Lung (tissue), 11 donors: ENCODE measurements at regions not wholly inside any gene's neighbourhood (a gene's known extent, or its start where the extent isn't known, plus 50 kb on each side); places are given as distances from the start of the nearest gene placed in this dataset.
A peak's percentile ranks its signal among the peaks of the same experiment; 100 is the strongest.

ENCODE experiments used
- ATAC-seq: fragments of 200-7000 bp; cut with Tn5 transposase; one replicate; pipeline ENCODE4 v1.9.1; 2020; ENCODE audit warnings: moderate number of reproducible peaks; ENCODE audit not compliant: insufficient read depth, low FRiP score
- DNase-seq, 3 donors: peaks; one replicate each; pipeline ENCODE4 v3.0.0-alpha.2; 2013 to 2017
- H3K27ac ChIP-seq, 2 donors: one replicate each; pipeline ENCODE4 v1.5.1; 2013; ENCODE audit warnings: mild to moderate bottlenecking in 2 of 2, moderate library complexity in 2 of 2, control low read depth in 1 of 2, inconsistent platforms in 1 of 2, low read depth in 1 of 2, low read length in 1 of 2
- H3K27me3 ChIP-seq, 3 donors: one replicate each; pipeline ENCODE4 v1.5.1; 2013; ENCODE audit warnings: low read length in 2 of 3; ENCODE audit not compliant: control insufficient read depth in 3 of 3, insufficient read depth in 3 of 3
- H3K36me3 ChIP-seq, 4 donors: one replicate each; pipeline ENCODE4 v1.5.1; 2013; ENCODE audit warnings: low read length in 4 of 4, mild to moderate bottlenecking in 1 of 4, moderate library complexity in 1 of 4; ENCODE audit not compliant: control insufficient read depth in 4 of 4, insufficient read depth in 4 of 4
- H3K4me1 ChIP-seq, 5 donors: one replicate each; pipeline ENCODE4 v1.5.1; 2013; ENCODE audit warnings: low read length in 5 of 5, mild to moderate bottlenecking in 2 of 5, moderate library complexity in 1 of 5; ENCODE audit not compliant: control insufficient read depth in 5 of 5, insufficient read depth in 5 of 5
- H3K4me3 ChIP-seq: one replicate; pipeline ENCODE4 v1.5.1; 2013; ENCODE audit warnings: mild to moderate bottlenecking, control low read depth, moderate library complexity
- H3K9ac ChIP-seq, 2 donors: one replicate each; pipeline ENCODE4 v1.5.1; 2013; ENCODE audit warnings: low read length in 2 of 2, control low read depth in 1 of 2; ENCODE audit not compliant: insufficient read depth in 1 of 2
- H3K9me3 ChIP-seq, 4 donors: one replicate each; pipeline ENCODE4 v1.5.1; 2013; ENCODE audit warnings: low read length in 3 of 4, mild to moderate bottlenecking in 1 of 4, moderate library complexity in 1 of 4; ENCODE audit not compliant: control insufficient read depth in 4 of 4, insufficient read depth in 3 of 4
- WGBS, 2 donors: extraction: QIAGEN DNeasy Blood & Tissue Kit; methylation state at CpG; one replicate each; pipeline ENCODE4 v1.1.7; 2013; 5-methylcytosine and 5-hydroxymethylcytosine counted together
- TF ChIP-seq, protein P1 (sequence below): IDR thresholded peaks from 2 replicates; pipeline ENCODE4 v1.5.1; 2012; ENCODE audit warnings: mild to moderate bottlenecking; ENCODE audit errors: control extremely low read depth, extremely low read depth
- donor health status: control.
- donor health status: control.
- donor health status: Bipolar disorder and iron deficiency.
- donor health status: healthy.
- donor health status: DM: yes; HTN: yes; CAD: no.

DNA sequence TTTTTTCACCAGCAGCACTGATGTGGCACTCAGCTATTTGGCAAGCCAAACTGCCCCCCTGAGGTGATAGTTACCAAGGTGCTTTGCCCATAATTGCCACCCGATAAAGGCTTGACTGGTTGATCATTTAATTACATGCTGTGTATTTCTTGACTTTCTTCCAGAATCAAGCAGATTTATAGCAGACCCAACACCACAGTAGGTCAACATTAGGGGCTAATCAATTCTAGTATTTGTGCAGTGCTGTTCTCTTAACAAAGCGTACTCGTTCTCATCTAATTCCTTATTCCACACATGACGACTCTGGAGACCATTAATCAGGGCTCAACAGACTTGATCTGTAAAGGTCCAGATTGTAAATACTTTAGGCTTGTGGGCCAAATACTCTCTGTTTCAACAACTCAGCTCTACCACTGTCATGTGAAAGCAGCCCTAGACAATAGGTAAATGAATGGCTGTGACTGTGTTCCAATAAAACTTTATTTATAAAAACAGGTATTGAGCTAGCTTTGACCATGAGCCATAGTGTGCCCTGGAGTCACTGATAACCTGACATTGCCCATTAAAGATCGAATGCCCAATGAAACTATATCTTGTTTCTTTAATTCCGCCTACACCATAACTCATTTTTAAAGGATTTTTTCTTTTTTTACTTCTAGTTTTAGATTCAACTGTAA lies 119.1 kb upstream of the TMC3 start:
- Histone ChIP-seq H3K9me3 (peaks cover 0 to 5% (median 0%) of the 10 kb centered on the region in 4 donors), H3K27ac (no peak overlapping the region), H3K4me3 (no peak overlapping the region), H3K4me1 (peaks cover 0 to 11% (median 2%) of the 10 kb centered on the region in 5 donors), H3K9ac (no peak overlapping the region), H3K36me3 (no peaks in the 10 kb centered on the region), H3K27me3 (peaks cover 0 to 4% (median 0%) of the 10 kb centered on the region in 3 donors)
- TF ChIP-seq, protein P1, sequence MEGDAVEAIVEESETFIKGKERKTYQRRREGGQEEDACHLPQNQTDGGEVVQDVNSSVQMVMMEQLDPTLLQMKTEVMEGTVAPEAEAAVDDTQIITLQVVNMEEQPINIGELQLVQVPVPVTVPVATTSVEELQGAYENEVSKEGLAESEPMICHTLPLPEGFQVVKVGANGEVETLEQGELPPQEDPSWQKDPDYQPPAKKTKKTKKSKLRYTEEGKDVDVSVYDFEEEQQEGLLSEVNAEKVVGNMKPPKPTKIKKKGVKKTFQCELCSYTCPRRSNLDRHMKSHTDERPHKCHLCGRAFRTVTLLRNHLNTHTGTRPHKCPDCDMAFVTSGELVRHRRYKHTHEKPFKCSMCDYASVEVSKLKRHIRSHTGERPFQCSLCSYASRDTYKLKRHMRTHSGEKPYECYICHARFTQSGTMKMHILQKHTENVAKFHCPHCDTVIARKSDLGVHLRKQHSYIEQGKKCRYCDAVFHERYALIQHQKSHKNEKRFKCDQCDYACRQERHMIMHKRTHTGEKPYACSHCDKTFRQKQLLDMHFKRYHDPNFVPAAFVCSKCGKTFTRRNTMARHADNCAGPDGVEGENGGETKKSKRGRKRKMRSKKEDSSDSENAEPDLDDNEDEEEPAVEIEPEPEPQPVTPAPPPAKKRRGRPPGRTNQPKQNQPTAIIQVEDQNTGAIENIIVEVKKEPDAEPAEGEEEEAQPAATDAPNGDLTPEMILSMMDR = no peak
- ATAC-seq (no peak), DNase-seq (no peak)
- 91 to 94% methylated on average over 6 of the region's 6 CpGs for WGBS, 2 donors

DNA sequence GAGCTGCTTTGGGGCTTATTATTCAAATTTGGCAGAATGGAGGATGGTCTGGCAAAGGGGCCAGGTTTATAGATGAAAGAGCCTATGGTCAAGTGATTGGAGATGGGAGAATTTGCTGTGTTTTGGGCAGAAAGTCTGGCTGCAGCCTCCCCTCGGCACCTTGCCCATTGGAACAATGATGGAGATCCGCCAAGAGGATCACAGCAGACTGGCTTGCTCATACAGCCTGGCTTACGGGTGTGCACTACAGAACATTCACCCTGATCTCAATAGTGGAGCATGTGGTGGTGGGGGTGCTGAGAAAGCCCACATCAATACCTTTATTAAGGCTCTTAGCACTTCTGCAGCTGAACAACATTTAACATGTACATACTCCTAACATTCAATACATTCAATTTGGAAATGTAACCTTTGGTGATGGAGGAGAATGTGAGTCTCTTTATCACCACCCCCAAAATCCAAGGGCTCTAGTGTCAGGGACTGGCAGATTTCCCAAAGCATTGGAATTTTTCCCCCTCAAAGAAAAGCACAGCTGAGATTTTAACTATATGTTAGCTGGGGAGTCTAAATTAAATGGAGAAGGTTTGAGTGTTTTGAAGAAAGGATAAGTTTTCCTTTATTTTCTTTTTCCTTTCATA lies 118.4 kb upstream of the TMC3 start:
- ATAC-seq (no peak), DNase-seq (peak; percentile 48 to 64 (median 60))
- TF ChIP-seq, protein P1 = no peak
- peaks cover 0 to 4% (median 0%) of the 10 kb centered on the region in 3 donors for H3K27me3 ChIP-seq
- no peak overlapping the region for H3K27ac ChIP-seq
- H3K4me3 ChIP-seq = no peak overlapping the region
- H3K4me1 ChIP-seq = peaks cover 0 to 11% (median 2%) of the 10 kb centered on the region in 5 donors
- H3K9me3 ChIP-seq = peaks cover 0 to 5% (median 0%) of the 10 kb centered on the region in 4 donors
- H3K9ac ChIP-seq = no peak overlapping the region
- H3K36me3 ChIP-seq = no peaks in the 10 kb centered on the region
- 59 to 79% methylated on average over 3 of the region's 3 CpGs for WGBS, 2 donors

DNA sequence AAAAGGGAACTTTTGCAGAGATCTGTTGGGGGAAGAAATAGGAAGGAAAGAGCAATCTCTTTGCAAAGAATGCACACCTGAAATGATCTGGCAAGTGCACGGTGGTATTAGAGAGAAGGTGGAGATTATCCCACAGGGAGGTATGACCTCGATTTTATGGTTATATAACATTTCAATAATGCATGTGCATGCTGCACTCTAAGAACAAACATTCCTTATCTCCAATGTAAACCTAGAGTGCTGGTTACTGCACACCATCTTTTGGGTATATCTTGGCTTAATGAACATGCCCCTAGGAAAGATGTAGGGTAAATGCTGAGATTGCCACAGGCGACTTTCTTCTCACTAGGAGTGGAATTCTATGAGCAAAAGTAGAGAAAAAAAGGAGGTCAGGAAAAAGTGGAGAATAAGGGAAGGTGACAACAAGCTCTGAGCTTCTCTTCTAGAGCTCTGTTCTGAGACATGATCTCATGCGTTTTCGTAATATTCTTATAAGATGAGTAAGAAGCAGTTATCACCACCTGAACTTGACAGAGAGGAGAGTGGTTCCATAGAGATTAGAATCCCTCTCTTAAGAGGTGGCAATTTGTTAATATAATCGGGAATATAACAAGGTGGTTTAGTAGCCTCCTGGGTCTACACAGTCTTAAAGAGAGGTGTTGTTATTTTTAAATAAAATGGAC lies 117.5 kb upstream of the TMC3 start:
- H3K4me1 ChIP-seq = peaks cover 0 to 11% (median 2%) of the 10 kb centered on the region in 5 donors
- TF ChIP-seq, protein P1 = no peak
- H3K27me3 ChIP-seq = no peaks in the 10 kb centered on the region
- H3K9ac ChIP-seq = no peak overlapping the region
- DNase-seq (no peak), ATAC-seq (no peak)
- no peak overlapping the region for H3K4me3 ChIP-seq
- no peak overlapping the region for H3K27ac ChIP-seq
- 77 to 80% methylated on average over 6 of the region's 6 CpGs for WGBS, 2 donors
- no peaks in the 10 kb centered on the region for H3K36me3 ChIP-seq
- peaks cover 0 to 3% (median 0%) of the 10 kb centered on the region in 4 donors for H3K9me3 ChIP-seq
